Right lobe of liver (tissue), 6 donors: ENCODE measurements at regions not wholly inside any gene's neighbourhood (a gene's known extent, or its start where the extent isn't known, plus 50 kb on each side); places are given as distances from the start of the nearest gene placed in this dataset.

Experiments
- ATAC-seq, 4 donors: fragments of 200-7000 bp; cut with Tn5 transposase; one replicate each; pipeline ENCODE4 v1.9.1; 2020; ENCODE audit warnings: mild to moderate bottlenecking in 4 of 4, moderate library complexity in 4 of 4
- DNase-seq, 3 donors: peaks; one replicate each; pipeline ENCODE4 v3.0.0-alpha.2; 2020
- H3K27ac ChIP-seq, 3 donors: fragments of 200-600 bp; one replicate each; pipeline ENCODE4 v1.8.0; 2022
- H3K27me3 ChIP-seq, 2 donors: fragments of 200-600 bp; one replicate each; pipeline ENCODE4 v1.8.0; 2022
- H3K36me3 ChIP-seq, 4 donors: fragments of 200-600 bp; sonication (generic) in 1 of 4; one replicate each; pipeline versions ENCODE4 v1.5.1 to v1.8.0; 2017 to 2022; ENCODE audit warnings: control low read depth in 1 of 4
- H3K4me1 ChIP-seq, 4 donors: fragments of 200-600 bp; sonication (generic) in 1 of 4; one replicate each; pipeline versions ENCODE4 v1.5.1 to v1.8.0; 2017 to 2022; ENCODE audit warnings: control low read depth in 1 of 4
- H3K4me3 ChIP-seq, 3 donors: fragments of 200-600 bp; one replicate each; pipeline ENCODE4 v1.8.0; 2022
- H3K9me3 ChIP-seq, 4 donors: fragments of 200-600 bp; sonication (generic) in 1 of 4; one replicate each; pipeline versions ENCODE4 v1.5.1 to v1.8.0; 2017 to 2022; ENCODE audit warnings: control low read depth in 1 of 4
- POLR2A ChIP-seq: fragments of 450-650 bp; IDR thresholded peaks from one replicate; pipeline ENCODE4 v1.6.1; 2017; ENCODE audit warnings: antibody characterized with exemption, mild to moderate bottlenecking
- WGBS: methylation state at CpG from one replicate; pipeline ENCODE4 v1.1.6; 2018; ENCODE audit warnings: low coverage, low lambda C conversion rate; ENCODE audit not compliant: insufficient coverage; ENCODE audit errors: missing lambda C conversion rate; 5-methylcytosine and 5-hydroxymethylcytosine counted together
- intact Hi-C, 2 donors: fragments of 100-400 bp; cut with DNase I; formaldehyde crosslinking; loops; one replicate each; pipeline versions ENCODE4 v1.11.2 to v1.14.1; 2022
- TF ChIP-seq, protein P1 (sequence below), 4 donors: fragments of 200-600 bp in 3 of 4; fragments of 450-650 bp in 1 of 4; IDR thresholded peaks; one replicate each; pipeline versions ENCODE4 v1.5.1 to v1.8.0; 2016 to 2022; ENCODE audit warnings: antibody characterized with exemption in 4 of 4, mild to moderate bottlenecking in 2 of 4
- donor health status: DM: no; HTN: yes; CAD: no.
- donor health status: DM: no; HTN: no; CAD: no.
- donor health status: DM: no; HTN: no; CAD: no.
- donor health status: DM: no; HTN: yes; CAD: no.
- donor health status: DM: no; HTN: yes; CAD: no.

DNA sequence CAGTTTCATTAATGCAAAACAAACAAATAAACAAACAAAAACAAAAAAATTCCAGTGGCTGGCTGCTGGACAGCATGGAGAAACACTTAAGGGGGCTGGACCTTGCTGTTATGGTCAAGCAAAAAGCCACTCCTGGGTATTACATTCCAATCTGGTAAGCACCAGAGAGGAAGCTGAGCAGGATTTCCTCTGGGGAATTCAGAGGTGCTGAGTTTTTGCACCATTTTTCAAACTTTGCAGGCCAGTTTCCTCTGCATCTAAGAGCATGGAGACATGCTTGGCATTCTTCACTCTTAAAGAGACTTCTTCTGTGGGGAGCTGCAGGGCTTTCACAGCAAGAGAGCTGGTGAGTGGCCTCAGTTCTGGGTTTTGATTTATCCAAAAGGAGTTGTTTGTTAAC is 84.5 kb downstream of the FZD1 start:
- ATAC-seq (peak in 3 of 4 donors; percentile 28 to 66 (median 35)), DNase-seq (no peak)
- Histone ChIP-seq H3K9me3 (no peaks in the 10 kb centered on the region), H3K27ac (no peak overlapping the region), H3K36me3 (no peaks in the 10 kb centered on the region), H3K4me3 (no peak overlapping the region), H3K27me3 (no peaks in the 10 kb centered on the region), H3K4me1 (peaks cover 0 to 2% (median 0%) of the 10 kb centered on the region in 4 donors)
- intact Hi-C loops, result no loop called here
- TF ChIP-seq POLR2A, result no peak
- TF ChIP-seq, protein P1, sequence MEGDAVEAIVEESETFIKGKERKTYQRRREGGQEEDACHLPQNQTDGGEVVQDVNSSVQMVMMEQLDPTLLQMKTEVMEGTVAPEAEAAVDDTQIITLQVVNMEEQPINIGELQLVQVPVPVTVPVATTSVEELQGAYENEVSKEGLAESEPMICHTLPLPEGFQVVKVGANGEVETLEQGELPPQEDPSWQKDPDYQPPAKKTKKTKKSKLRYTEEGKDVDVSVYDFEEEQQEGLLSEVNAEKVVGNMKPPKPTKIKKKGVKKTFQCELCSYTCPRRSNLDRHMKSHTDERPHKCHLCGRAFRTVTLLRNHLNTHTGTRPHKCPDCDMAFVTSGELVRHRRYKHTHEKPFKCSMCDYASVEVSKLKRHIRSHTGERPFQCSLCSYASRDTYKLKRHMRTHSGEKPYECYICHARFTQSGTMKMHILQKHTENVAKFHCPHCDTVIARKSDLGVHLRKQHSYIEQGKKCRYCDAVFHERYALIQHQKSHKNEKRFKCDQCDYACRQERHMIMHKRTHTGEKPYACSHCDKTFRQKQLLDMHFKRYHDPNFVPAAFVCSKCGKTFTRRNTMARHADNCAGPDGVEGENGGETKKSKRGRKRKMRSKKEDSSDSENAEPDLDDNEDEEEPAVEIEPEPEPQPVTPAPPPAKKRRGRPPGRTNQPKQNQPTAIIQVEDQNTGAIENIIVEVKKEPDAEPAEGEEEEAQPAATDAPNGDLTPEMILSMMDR (IDR thresholded peaks at IDR 0.05), result no peak

DNA sequence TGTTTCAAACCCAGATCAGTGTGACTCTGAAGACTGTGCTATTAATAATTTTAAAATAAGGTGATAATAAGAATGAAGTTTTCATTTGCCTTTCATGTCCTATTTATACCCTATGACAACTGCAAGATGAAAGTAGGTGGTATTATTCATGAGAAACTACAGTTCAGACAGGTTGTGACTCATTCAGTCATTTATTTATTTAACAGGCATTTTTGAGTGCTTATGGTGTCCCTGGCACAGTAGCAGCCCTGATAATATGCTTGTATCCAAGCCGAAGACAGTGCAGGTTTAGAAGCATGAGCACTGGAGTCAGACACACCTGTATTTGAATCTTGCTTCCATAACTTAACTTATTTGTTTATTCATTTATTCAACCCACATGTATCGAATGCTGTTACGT is 87.1 kb downstream of the FZD1 start:
- 75% methylated on average over 3 of the region's 3 CpGs for WGBS
- TF ChIP-seq, protein P1 (IDR thresholded peaks at IDR 0.05), result no peak
- TF ChIP-seq POLR2A, result no peak

DNA sequence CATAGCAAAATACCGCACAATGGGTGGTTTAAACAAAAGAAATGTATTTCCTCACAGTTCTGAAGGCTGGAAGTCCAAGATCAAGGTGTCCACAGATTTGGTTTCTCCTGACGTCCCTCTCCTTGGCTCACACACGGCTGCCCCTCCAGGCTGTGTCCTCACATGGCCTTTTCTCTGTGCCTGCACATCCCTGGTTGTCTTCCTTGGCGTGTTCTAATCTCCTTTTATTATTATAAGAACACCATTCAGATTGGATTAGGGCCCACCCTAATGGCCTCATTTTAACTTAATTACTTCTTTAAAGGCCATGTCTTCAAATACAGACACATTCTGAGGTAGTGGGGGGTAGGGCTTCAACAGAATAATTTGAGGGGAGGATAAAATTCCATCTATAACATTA is 87.9 kb downstream of the FZD1 start:
- Histone ChIP-seq H3K9me3 (no peaks in the 10 kb centered on the region), H3K27me3 (no peaks in the 10 kb centered on the region), H3K4me3 (no peak overlapping the region), H3K36me3 (no peaks in the 10 kb centered on the region), H3K27ac (no peak overlapping the region), H3K4me1 (peaks cover 0 to 2% (median 0%) of the 10 kb centered on the region in 4 donors)
- TF ChIP-seq, protein P1 (IDR thresholded peaks at IDR 0.05), result no peak
- TF ChIP-seq POLR2A, result no peak
- ATAC-seq (no peak), DNase-seq (no peak)
- WGBS, result 69% methylated on average over 4 of the region's 4 CpGs
- intact Hi-C loops, result no loop called here

More for the DNA sequence above, 87.1 kb downstream of the FZD1 start:
- no peaks in the 10 kb centered on the region for H3K27me3 ChIP-seq
- no peak for DNase-seq
- peaks cover 0 to 2% (median 0%) of the 10 kb centered on the region in 4 donors for H3K4me1 ChIP-seq
- H3K9me3 ChIP-seq, result no peaks in the 10 kb centered on the region
- intact Hi-C loops, result no loop called here
- H3K4me3 ChIP-seq, result no peak overlapping the region
- no peak for ATAC-seq
- no peaks in the 10 kb centered on the region for H3K36me3 ChIP-seq
- H3K27ac ChIP-seq, result no peak overlapping the region

DNA sequence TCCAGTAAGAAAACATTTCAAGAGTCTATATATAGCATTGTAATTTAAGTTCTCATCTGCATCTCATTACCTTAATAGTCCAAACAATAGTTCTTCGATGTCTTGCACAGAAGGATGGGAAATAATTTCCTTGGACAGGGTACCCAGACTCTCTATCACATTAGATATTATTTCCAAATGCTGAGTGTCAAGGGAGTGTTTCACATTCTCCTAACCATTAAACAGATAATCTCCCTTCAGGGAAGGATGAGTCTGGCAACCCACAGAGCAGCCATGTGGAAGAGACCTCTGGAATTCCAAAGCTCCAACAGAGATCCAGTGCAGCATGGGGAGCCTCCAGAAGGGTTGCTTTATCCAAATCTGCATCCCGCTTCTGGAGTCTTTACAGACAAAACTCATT is 89.6 kb downstream of the FZD1 start:
- no peak for TF ChIP-seq POLR2A
- TF ChIP-seq, protein P1 (IDR thresholded peaks at IDR 0.05), result no peak
- DNase-seq (no peak), ATAC-seq (no peak)
- no peaks in the 10 kb centered on the region for H3K27me3 ChIP-seq
- WGBS, result 43% methylated on average over 2 of the region's 2 CpGs
- intact Hi-C loops, result no loop called here
- no peaks in the 10 kb centered on the region for H3K36me3 ChIP-seq
- no peaks in the 10 kb centered on the region for H3K9me3 ChIP-seq
- no peak overlapping the region for H3K27ac ChIP-seq
- H3K4me1 ChIP-seq, result no peaks in the 10 kb centered on the region
- H3K4me3 ChIP-seq, result no peak overlapping the region

DNA sequence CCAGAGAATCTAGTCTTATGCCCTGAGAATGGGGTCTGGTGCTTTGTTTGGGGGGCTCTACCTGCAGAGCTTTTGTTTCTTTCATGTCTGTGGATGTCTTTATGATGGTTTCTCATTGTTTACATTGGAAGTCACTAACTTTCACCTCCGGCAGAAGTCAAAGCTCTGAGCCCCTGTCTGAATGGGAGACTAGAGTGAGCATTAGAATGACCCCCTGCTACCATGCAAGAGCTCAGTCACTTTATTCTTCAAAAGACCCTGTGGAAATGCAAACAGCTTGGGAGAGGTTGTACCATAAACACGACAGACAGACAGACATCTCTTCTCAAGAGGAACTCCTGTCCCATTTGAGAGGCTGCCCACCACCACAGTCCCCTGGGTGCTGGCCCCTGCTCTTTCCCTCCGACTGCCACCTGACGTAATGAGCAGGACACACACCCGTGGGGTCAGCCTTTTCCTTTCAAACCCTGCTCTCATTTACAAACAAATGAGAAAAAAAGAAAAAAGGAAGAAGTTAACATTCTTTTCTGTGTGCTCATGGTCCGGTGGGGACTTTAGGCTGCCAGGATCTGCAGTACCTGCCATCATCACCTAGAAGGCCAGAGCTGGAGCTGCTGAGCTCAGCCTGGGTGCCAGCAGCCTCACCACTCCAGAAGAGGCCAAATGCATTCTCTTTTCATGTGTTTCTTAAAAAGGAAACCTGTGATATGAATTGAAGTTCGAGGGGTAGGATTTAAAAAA is 91.6 kb downstream of the FZD1 start:
- Histone ChIP-seq H3K4me1 (no peaks in the 10 kb centered on the region), H3K36me3 (no peaks in the 10 kb centered on the region), H3K9me3 (no peaks in the 10 kb centered on the region), H3K27ac (no peak overlapping the region), H3K4me3 (no peak overlapping the region), H3K27me3 (no peaks in the 10 kb centered on the region)
- DNase-seq (no peak), ATAC-seq (no peak)
- no peak for TF ChIP-seq POLR2A
- TF ChIP-seq, protein P1 (IDR thresholded peaks at IDR 0.05), result no peak
- intact Hi-C loops, result no loop called here
- WGBS, result 35% methylated on average over 7 of the region's 7 CpGs
